Uterus (tissue), 3 donors: ENCODE measurements at regions not wholly inside any gene's neighbourhood (a gene's known extent, or its start where the extent isn't known, plus 50 kb on each side); places are given as distances from the start of the nearest gene placed in this dataset.

ENCODE experiments used
- DNase-seq, 2 donors: peaks; one replicate each; pipeline ENCODE4 v3.0.0-alpha.2; 2019 to 2020
- H3K27ac ChIP-seq, 2 donors: fragments of 200-600 bp; sonication (generic); 1 replicate in 1 of 2; 2 replicates in 1 of 2; pipeline ENCODE4 v1.5.1; 2016 to 2018
- H3K27me3 ChIP-seq, 2 donors: fragments of 200-600 bp; sonication (generic); one replicate each; pipeline ENCODE4 v1.5.1; 2018 to 2019; ENCODE audit warnings: control low read depth in 1 of 2
- H3K36me3 ChIP-seq, 2 donors: fragments of 200-600 bp; sonication (generic); one replicate each; pipeline ENCODE4 v1.5.1; 2019; ENCODE audit warnings: control low read depth in 1 of 2
- H3K4me1 ChIP-seq, 2 donors: fragments of 200-600 bp; sonication (generic); one replicate each; pipeline ENCODE4 v1.5.1; 2018 to 2019; ENCODE audit warnings: control low read depth in 1 of 2
- H3K4me3 ChIP-seq, 2 donors: fragments of 200-600 bp; sonication (generic); 1 replicate in 1 of 2; 2 replicates in 1 of 2; pipeline ENCODE4 v1.5.1; 2018 to 2019; ENCODE audit warnings: mild to moderate bottlenecking in 1 of 2
- H3K9me3 ChIP-seq, 2 donors: fragments of 200-600 bp; sonication (generic); one replicate each; pipeline ENCODE4 v1.5.1; 2019; ENCODE audit warnings: control low read depth in 1 of 2
- POLR2A ChIP-seq, 2 donors: fragments of 450-650 bp; IDR thresholded peaks; one replicate each; pipeline ENCODE4 v1.6.1; 2016; ENCODE audit warnings: antibody characterized with exemption in 2 of 2, mild to moderate bottlenecking in 1 of 2, moderate library complexity in 1 of 2
- intact Hi-C: fragments of 100-400 bp; cut with DNase I; formaldehyde crosslinking; loops from one replicate; pipeline ENCODE4 v1.15.1; 2023; ENCODE audit warnings: low total_unique reads
- TF ChIP-seq, protein P1 (sequence below), 4 experiments: fragments of 200-600 bp in 2 of 4; fragments of 450-650 bp in 2 of 4; sonication (generic) in 2 of 4; IDR thresholded peaks; one replicate each; pipeline ENCODE4 v1.5.1; 2016 to 2019; ENCODE audit warnings: antibody characterized with exemption in 4 of 4, mild to moderate bottlenecking in 2 of 4, moderate library complexity in 1 of 4
- donor health status: DM: yes; HTN: yes; CAD: no.

- TF ChIP-seq, protein P1, sequence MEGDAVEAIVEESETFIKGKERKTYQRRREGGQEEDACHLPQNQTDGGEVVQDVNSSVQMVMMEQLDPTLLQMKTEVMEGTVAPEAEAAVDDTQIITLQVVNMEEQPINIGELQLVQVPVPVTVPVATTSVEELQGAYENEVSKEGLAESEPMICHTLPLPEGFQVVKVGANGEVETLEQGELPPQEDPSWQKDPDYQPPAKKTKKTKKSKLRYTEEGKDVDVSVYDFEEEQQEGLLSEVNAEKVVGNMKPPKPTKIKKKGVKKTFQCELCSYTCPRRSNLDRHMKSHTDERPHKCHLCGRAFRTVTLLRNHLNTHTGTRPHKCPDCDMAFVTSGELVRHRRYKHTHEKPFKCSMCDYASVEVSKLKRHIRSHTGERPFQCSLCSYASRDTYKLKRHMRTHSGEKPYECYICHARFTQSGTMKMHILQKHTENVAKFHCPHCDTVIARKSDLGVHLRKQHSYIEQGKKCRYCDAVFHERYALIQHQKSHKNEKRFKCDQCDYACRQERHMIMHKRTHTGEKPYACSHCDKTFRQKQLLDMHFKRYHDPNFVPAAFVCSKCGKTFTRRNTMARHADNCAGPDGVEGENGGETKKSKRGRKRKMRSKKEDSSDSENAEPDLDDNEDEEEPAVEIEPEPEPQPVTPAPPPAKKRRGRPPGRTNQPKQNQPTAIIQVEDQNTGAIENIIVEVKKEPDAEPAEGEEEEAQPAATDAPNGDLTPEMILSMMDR (IDR thresholded peaks at IDR 0.05) = no peak
- TF ChIP-seq POLR2A (IDR thresholded peaks at IDR 0.05) = no peak
- intact Hi-C loops = no loop called here
These were observed 115.5 kb upstream of the G2E3 start for GRCh38 chr14:30443368-30444007.

DNA sequence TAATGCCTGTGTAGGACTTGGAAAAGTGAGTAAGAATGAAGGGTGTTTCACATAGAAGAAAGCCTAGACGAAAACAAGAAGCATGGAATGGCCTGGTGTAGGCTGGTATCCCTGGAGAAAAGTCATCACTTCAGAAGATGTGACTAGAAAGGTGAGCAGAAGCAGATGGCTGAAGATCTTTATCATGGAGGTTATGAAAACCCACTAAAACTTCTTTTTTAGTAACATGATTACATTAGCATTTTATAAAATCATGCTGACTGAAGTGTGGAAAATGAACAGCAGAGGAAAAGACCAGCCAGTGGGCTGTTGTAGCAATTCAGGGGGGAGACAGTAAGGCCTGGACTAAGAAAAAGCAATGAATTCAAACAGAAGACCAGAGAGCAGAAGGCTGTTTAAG lies 114.5 kb upstream of the G2E3 start:
- intact Hi-C loops = no loop called here

More at GRCh38 chr14:30443368-30444007, 115.5 kb upstream of the G2E3 start:
- H3K9me3 ChIP-seq = no peaks in the 10 kb centered on the region
- no peaks in the 10 kb centered on the region for H3K27me3 ChIP-seq
- H3K4me3 ChIP-seq = no peak overlapping the region
- H3K4me1 ChIP-seq = no peaks in the 10 kb centered on the region
- no peak overlapping the region for H3K27ac ChIP-seq
- no peak for DNase-seq
- H3K36me3 ChIP-seq = no peaks in the 10 kb centered on the region

DNA sequence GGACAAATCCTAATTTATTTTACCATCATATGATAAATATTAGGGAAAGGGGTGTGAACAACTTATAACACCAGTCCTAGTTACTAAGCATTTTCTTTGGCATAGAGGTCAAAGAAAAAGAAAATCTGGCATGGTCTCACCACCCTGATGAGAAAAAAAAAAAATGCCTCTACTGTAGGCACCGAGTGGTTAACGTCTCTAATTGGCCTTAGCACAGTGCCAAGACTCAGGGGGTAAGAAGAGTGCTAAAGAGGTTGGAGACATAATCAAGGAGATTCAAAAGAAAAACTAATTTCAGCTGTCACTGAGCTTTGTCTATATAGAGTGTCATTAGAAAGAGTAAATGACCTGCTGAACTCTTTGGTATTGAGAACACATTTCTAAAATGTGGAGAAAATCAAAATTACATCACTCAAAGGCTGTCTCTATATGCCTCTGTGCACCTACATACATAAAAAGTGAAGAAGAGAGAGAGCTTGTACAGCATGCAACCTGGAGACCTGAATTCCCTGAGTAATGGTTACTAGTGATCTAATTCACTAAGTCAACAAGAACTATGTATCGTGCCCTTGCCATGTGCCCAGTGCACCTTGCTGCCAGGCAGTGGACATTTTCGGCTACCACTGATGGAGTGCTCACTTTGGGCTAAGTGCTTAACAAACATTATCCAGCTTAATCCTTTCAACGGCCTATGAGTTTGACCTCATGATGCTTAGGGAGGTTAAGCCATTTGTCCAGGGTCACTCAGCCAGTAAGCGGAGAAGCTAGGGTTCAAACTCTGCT lies 113.8 kb upstream of the G2E3 start:
- DNase-seq = no peak
- intact Hi-C loops = no loop called here

More for the DNA sequence above, 114.5 kb upstream of the G2E3 start:
- Histone ChIP-seq H3K36me3 (no peaks in the 10 kb centered on the region), H3K27ac (no peak overlapping the region), H3K4me3 (no peak overlapping the region), H3K4me1 (no peaks in the 10 kb centered on the region), H3K9me3 (no peaks in the 10 kb centered on the region), H3K27me3 (no peaks in the 10 kb centered on the region)
- no peak for DNase-seq
- TF ChIP-seq POLR2A (IDR thresholded peaks at IDR 0.05) = no peak
- TF ChIP-seq, protein P1 (IDR thresholded peaks at IDR 0.05) = no peak

GRCh38 chr14:30445852-30446251 lies 113.1 kb upstream of the G2E3 start:
- H3K9me3 ChIP-seq = no peaks in the 10 kb centered on the region
- H3K36me3 ChIP-seq = no peaks in the 10 kb centered on the region
- no peaks in the 10 kb centered on the region for H3K4me1 ChIP-seq
- intact Hi-C loops = no loop called here
- TF ChIP-seq, protein P1 (IDR thresholded peaks at IDR 0.05) = no peak
- TF ChIP-seq POLR2A (IDR thresholded peaks at IDR 0.05) = no peak
- no peak overlapping the region for H3K27ac ChIP-seq
- H3K27me3 ChIP-seq = no peaks in the 10 kb centered on the region
- H3K4me3 ChIP-seq = no peak overlapping the region
- DNase-seq = no peak

More for the DNA sequence above, 113.8 kb upstream of the G2E3 start:
- H3K9me3 ChIP-seq = no peaks in the 10 kb centered on the region
- no peak overlapping the region for H3K27ac ChIP-seq
- H3K4me1 ChIP-seq = no peaks in the 10 kb centered on the region
- no peak overlapping the region for H3K4me3 ChIP-seq
- H3K27me3 ChIP-seq = no peaks in the 10 kb centered on the region
- TF ChIP-seq, protein P1 (IDR thresholded peaks at IDR 0.05) = no peak
- TF ChIP-seq POLR2A (IDR thresholded peaks at IDR 0.05) = no peak
- no peaks in the 10 kb centered on the region for H3K36me3 ChIP-seq
